ENCODE measurements at regions not wholly inside any gene's neighbourhood (a gene's known extent, or its start where the extent isn't known, plus 50 kb on each side); places are given as distances from the start of the nearest gene placed in this dataset.

DNA sequence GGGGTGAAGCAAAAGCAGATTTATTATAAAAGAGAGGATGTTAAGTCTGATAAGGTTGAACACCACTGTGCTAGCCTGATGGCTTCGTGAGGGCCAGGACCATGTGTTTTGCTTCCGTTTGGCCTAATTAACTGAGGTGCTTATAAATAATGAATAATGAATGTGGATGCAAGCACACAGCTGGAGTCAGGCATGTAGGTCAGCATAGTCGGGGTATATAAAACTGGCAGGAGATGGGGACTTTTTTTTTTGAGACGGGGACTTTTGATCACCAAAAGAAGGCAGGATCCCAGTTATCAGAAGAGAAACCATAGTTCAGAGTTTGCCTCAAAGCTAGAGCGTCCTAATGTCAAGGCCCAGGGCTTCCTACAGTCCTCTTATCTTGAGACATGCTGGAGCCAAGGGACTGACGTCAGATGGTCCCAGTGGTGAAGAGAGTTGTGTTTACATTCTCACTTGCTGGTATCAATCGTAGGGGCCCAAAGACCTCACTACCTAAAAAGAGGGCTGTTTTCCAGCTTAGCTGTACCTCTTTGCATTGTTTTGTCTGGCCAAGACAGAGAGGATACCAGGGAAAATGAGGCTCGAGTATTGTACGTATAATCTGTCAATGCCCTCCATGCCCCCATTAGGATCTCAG is 50.4 kb downstream of the RTL9 start:
- DNase-seq: no peak

DNA sequence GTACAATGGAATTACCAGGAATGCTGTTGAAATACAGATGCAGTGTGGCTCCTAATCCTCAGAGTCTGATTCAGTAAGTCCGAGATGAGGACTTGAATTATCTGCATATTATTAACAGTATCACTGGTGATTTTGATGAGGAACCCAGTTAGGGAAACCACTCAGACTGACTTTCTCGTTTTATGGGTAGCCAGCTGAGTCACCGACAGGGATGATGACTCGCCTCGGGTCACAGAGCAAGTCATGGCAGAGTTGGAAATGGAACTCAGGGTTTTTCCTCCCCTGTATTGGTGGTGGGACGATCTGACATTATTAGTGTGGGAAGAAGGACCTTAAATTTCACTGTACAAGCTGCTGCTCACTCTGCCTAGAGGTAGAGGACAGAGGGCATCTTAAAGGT is 51.3 kb downstream of the RTL9 start:
- no peak for DNase-seq

DNA sequence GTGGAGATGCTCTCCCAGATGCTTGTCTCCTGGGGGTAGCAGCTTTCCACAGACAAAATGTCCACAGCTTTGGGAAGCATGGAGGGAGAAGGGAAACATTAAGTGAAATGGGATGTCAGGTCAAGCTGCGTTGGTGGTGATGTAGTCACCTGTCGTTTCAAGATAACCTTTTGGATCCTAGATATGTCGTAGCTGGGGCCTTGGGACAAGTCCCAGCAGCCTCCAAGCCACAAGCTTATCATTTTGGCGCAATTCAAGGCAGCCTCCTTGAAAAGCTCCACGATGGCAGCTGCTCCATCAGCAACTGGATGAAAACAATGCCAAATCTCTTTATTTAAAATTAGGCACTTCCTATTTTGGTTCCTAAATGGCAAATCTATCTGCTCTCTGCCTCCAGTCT is 52.0 kb downstream of the RTL9 start:
- DNase-seq: no peak

DNA sequence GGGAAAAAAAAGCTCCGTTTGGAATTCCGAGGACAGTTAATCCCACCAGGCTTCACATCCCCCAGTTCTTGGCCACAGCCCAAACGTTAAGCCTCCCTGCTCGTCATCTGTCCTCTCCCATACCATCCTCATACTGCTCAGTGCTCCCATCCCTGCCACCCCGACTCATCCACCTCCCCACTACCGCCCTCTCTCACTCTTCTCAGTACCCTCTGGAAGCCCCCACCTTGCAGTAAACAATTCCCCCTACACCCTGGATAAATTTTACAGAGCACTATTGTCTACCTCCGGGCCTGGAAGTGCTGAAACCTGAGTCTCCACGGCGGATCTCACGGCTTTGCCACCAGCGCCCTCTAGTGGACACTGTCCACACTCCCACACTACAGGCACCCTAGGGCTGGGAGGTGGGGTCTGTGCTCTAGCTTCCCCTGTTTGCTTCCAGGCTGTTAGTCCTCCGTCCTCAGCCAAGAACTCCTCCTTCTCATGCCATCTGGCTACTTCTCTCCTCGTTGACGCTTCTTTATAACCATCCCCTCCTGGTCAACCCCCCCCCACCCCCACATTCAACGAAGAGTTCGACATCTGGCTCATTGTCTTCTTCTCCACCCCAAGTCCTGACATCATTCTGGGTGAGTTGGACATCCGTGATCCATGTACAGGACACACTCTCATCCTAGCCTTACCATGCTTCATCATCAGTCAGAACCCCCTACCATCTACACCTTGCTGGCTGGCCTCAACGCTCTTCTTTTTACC is 54.5 kb downstream of the RTL9 start:
- DNase-seq: peak; percentile 62 to 71

DNA sequence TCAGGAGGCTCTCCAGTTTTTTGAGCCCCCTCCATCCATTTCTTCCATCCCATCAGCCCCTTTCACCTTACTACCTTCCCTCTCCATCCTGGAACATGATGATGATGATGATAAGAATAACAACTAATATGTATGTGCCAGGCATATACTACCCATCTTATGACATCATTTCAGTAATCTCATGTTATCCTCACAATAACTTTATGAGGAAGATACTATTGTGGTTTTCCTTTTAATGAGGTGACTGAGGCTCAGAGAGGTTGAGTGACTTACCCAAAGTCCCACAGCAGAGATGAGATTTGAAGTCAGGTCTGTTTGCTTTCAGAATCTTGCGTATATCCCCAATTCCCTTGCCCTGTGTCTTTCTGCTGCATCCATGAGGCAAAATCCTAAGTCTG is 55.1 kb downstream of the RTL9 start:
- no peak for DNase-seq

DNA sequence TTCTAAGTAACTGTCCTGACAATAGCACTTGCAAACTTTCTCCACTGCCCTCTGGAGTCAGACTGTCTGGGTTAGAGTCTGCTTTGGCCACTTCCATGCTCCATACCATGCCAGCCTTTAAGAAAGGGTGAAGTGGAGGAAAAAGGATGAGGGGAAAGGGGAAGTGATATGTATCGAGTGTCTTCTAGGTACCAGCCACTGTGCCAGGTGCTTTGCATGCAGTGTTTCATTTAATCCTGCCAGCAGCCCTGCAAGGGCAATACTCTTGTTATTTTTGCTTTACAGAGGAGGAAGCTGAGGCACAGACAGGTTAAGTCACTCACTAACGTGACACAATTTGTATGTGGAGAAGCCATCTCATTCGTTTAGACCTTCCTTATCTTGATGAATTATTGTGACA is 55.6 kb downstream of the RTL9 start:
- DNase-seq: no peak

DNA sequence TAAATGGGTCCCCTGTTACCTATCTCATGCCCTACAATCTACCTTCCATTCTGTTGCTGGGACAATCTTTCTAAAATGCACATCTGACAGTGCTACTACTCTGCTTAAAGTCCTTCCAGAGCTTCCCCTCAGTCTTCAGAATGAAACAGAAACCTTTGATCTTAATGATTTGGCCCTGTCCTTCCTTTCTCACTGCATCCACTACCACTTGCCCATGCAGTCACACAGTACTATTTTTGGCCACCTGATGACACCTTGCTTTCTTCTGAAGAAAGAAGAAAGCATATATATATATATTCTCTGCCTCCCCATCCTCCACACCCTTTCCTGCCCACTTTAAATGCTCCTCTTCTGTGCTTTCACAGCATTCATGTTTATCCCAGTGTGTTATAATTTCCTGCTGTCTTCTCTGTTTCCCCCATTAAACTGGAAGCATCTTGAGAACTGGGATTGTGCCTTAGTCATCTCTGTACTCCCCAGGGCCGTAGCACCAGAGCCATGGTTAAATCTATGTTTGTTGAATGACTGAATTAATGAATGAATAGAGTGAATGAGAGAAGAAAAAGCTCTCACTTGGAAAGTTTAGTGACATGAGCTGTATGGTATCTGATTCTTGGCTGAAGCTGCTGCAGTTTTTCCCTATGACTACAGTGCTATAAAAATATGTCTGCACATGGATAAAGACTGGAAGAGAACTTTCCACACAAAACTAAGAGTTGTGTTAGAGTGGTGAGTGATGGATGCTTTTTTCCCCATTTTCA is 56.2 kb downstream of the RTL9 start:
- DNase-seq: no peak

DNA sequence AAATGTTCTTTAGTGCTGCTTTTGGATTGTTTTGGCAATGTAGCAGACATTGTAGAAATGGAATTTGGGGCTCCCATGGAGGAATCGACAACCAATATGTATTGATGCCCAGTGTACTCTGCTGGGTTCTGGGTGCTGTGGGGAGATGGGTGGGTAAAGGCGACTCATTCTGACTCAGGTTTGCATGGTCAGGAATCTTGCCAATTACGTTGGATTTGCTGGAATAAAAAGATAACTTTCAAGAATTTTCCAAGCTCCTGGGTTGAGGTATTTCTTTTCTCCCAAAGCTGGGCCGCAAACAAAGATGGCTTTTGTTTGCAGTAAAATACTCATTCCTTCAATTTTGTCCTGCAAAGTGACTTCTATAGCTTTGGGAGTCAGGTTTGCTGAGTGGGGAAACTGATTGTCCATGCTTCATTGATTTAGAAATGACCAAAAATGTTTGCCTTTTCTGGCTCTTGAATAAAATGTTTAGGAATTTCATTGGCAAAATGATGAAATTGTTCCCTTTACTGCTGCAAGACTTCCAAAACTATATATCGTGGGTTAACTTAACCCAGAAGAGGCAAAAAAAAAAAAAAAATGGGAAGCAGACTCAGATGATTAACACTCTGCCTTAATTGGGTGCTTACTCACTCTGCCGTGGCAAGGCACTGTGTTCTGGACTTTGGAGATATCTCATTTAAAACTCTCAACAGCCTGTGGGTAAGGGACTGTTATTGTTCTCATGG is 57.0 kb downstream of the RTL9 start:
- DNase-seq: no peak

DNA sequence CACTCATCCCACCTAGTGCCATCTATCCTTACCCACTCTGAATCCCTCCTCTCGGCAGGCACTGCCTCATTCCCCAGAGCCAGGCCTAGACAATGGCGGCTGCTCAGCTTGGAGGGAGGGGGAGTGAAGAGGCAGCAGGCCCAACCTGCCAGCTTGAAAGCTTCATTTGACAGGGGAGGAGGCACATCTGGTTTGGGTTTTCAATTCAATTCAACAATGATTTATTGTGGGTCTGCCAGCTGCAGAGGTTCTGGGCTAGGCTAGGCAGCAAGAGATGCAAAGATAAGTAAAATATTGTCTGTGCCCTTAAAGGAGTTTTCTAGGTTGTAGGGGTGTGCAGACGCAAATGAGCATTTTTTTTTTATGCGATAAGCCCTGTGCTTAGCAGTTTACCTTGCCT is 58.5 kb downstream of the RTL9 start:
- DNase-seq: no peak

DNA sequence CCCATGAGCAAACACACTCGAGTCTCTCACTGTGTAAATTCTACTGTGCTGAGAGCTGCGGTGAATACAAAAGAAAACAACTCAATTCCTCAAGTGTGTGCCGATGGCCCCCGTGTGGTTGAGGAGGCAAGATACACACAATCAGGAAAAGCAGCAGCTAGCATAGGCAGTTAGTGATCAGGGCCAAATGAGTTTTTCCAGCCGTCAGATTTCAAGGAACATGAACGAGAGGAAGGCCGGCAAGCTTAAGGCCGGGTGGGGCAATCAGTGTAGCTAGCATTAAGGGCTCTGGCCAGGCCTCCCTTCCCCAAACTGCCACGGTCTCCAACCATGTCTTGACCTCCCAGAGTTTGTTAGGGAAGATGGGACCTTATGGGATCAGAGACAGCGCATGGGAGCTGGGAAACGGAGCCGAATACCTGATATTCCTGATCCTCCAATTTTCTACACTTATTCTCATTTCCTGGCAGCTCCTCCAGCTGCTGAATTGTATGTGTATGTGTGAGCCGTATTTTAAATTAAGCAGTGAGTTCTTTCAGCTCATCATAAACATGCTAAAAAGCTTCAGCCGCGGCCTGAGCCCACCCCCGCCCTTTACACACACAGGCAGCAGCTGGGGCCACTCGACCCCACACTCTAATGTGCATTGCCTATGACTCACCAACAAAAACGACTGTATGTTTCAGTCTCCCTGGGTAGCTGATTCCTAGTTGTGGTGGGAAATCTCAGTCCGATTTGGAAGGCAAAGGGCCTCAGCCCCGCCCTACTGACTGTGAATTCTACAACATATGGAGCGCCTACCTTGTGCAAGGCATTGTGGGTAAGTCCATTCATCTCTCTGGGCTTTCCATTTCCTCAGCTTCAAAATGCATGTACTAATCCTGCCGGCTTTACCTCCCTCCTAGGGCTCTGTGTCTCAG is 59.9 kb downstream of the RTL9 start:
- DNase-seq: peak; percentile 36 to 43

DNA sequence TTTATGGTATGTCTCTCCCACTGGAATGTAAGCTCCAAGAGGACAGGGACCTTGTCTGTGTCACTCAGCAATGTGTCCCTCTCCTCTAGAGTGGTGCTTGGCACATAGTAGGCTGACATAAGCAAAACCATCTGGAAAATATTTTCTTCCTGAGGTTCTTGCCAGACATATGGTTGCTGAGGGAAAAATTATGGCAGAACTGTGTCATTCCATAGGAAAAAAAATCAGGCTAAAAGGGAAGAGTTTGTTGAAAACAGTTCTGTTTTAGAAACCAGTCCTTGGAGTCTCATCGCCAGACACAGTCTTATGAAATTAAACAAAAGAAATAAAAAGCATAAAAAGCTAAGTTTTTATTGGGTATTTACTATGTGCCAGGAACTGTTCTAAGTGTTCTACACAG is 60.9 kb downstream of the RTL9 start:
- DNase-seq: no peak

DNA sequence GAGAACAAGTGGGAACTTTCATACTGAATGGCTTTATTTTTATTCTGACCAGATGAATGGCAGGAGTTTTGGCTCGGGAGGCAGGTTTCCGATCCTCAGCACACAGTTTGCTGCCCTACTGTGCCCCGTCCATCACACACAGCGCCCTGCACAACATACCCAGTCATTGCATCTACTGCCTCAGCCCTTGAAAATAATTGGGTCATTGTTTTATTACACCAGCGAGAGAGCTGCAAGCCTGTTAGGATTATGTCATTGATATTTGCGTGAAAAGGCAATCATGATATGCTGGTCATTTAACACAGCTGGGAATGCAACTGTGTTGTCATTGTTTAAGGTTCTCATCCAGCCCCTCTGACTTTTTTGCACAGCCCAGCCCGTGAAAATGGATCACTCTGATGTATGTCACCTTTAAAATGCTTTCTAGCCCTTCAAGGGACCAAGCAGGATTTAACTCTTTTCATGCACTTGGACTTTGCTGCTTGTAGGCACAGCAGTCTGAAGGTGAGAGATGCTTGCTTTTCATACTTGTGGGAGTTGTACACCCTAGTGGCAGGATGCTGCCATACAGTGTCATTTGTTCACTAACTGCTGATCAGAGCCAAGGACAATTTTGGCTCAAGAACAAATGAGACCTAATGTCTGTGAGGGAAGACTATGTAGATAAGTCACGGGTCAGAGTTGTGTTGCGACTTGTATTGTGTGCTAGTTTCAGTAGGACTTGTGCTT is 62.3 kb downstream of the RTL9 start:
- DNase-seq: peak; percentile 5 to 7

DNA sequence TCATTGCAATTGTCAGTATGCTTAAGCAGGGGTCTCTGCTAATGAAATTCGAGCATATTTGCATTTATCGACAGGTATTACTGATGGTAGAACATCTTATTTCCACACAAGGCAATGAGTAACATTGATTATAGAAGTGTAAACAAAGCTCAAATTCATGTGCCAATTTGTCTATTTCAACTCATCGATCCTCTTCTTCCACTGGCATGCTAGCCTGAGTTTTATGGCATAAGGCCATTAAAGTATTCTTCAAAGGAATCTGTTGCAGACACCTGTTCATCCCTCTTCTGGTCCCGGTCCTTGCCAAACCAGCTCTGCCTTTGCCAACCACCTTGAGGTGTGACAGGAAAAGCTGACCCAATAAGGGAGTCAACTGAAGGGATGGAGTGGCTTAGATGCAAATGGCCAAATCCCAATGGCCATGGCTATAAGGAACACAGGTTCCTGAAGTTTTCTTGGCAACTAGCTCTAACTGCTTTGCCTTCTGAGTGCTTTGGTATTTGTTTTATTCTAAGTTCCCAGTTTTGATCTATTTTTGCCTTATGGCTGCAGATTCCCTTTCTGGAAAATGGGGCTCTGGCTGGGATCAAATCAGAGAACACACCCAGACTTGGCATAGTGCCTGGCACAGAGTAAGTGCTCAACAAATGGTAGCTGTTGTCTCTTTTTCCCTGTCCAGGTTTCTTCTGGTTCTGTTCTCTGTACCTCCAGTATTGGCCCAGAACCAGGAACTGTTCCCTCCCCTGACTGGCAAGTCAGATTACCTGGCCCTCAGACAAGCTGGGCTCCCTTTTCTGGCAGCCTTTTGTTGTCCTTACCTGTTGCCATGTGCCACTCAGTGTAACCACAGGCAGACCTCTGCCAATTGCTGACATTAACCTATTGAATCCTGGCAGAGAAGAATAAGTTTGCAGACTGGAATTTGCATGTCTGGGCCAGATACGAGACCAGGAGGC is 63.1 kb downstream of the RTL9 start:
- DNase-seq: no peak

DNA sequence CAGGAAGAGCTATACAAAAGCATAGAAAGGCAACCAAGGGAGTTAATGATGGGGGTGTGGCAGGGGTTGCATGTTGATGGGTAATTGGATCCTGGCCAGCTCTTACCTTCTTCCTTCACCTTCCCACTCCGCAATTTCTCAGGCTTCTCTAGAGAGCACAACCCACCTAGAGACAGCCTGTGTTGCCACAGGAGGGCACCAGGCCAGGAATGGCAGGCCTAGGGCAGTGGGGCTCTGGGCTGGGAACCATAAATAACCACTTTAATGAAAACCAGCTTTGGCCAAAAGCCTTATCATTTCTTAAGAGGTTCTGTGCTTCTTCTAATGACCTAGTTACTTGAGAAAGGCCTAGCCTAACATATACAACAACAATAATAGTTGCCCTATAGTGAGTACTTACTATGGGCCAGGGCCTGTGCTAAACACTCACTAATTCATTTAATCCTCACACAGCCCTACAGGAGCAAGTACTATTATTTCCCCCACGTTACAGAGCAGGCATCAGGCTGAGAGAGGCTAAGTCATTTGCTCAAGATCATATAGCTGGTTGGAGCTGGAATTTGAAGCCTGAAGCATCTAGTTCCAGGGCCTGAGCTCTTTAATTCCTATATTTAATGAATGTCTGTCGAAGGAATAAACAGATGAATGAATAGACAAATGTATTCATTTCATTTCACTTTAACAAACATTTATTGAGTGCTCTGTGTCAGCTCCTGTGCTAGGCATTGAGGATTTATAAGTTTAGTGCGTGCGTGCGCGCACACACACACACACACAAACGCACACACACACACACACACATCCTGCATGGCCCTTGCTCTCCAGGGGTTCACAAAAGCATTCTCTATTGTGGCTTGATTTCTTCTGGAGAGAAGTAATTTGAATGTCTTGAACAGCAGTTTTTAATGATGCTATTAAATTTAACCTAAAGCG is 66.8 kb downstream of the RTL9 start:
- DNase-seq: no peak

DNA sequence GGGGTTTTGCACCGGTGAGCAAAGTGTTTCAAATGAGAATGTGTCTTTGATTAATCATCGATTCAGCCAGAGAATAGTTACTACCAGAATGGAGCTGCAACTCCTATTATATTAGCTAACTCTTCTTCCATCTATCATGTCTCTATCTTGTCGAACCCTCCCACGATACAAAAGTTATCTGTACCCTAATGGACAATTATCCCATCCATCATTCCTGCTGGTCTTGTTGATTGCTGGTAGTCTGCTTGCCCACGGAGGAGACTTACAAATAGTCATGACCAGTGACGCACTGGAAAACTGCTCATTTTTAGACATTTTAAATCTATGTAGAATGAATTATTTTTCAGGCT is 67.5 kb downstream of the RTL9 start:
- DNase-seq: no peak

DNA sequence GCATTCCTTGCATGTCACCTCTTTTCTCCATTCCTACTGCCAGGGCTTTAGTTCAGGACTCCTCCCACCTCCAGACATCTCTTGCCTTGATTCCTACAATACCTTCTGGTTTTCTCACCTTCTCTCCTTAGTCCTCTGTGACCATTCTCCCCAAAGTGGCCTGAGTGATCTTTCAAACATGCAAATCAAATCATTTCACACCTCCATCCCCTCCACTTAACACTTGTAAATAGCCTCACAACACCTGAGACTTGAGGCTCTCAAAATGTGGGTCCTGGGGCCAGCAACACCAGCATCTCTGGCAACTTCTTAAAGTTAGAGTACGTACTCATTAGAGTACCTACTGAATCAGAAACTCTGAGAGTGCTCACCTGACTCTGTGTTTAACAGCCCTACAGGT is 68.4 kb downstream of the RTL9 start:
- no peak for DNase-seq

DNA sequence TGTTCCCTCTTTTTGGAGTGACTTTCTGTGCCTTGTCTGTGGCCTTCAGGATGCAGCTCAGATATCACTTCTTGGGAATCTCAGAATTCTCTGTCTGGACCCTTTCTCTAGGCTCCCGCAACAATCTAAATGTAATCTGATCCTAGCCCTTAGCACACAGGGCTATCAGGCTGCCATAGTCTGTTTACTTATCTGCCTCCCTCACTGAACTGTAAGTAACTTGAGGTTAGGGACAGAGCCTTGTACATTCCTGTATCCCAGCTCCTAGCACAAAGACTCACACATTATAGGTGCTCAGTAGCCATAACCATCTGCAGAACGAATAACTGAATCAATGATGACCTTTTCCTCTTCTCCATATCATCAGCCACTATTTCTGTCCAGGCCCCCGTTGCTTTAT is 69.5 kb downstream of the RTL9 start:
- DNase-seq: no peak

DNA sequence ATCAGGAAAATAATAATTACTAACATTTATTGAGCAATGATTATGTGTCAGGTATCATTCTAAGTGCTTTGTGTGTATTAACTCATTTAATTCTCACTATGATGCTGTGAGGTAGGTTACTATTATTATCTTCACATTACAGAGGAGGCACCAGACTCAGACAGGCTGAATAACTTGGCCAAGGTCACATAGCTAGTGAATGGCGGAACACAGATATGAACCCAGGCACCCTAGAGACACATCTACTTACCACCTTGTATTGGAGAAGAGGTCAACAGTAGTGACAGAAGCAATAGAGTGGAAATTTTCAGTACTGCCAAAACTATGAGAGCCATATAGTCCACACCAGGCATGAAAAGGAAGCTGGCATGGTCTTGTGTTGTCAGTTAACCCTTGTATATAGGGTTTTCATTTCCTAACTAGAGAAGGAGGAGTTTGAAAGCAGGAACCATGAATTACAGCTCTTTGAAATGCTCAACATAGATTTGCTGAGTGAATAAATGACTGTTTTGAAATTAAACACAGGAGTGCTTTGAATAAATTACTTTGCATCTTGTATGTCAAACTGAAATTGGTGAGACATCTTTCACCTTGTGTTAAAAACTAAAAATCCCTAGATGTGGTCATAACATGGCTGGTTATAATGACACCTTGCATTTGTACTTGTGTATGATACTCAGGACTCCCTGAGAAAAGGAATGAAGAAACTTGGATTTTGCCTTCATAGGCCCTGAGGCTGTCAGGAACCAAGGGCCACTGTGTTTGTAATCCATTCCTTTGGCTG is 71.8 kb downstream of the RTL9 start:
- DNase-seq: no peak

Data from Kasumi-1 (cell line).